Stomach (tissue), 8 donors: ENCODE measurements at regions not wholly inside any gene's neighbourhood (a gene's known extent, or its start where the extent isn't known, plus 50 kb on each side); places are given as distances from the start of the nearest gene placed in this dataset.
A peak's percentile ranks its signal among the peaks of the same experiment; 100 is the strongest.

Experiments used
- DNase-seq, 2 donors: peaks; one replicate each; pipeline versions ENCODE4 v3.0.0 to v3.0.0-alpha.2; 2013 to 2019
- H3K27ac ChIP-seq, 5 donors: fragments of 200-600 bp in 4 of 5; sonication (generic) in 4 of 5; one replicate each; pipeline ENCODE4 v1.5.1; 2013 to 2019; ENCODE audit warnings: mild to moderate bottlenecking in 1 of 5, moderate library complexity in 1 of 5
- H3K27me3 ChIP-seq, 3 donors: fragments of 200-600 bp; sonication (generic); one replicate each; pipeline ENCODE4 v1.5.1; 2017 to 2019; ENCODE audit warnings: mixed run types in 1 of 3
- H3K36me3 ChIP-seq, 4 donors: fragments of 200-600 bp; sonication (generic); 1 replicate in 3 of 4; 2 replicates in 1 of 4; pipeline ENCODE4 v1.5.1; 2016 to 2019
- H3K4me1 ChIP-seq, 4 donors: fragments of 200-600 bp; sonication (generic); one replicate each; pipeline ENCODE4 v1.5.1; 2016 to 2019
- H3K4me3 ChIP-seq, 4 donors: fragments of 200-600 bp; sonication (generic) in 3 of 4; one replicate each; pipeline ENCODE4 v1.5.1; 2016 to 2019; ENCODE audit warnings: mild to moderate bottlenecking in 1 of 4
- H3K9me3 ChIP-seq, 4 donors: fragments of 200-600 bp; sonication (generic); one replicate each; pipeline ENCODE4 v1.5.1; 2016 to 2019
- EP300 ChIP-seq: sonication (generic); formaldehyde crosslinking; IDR thresholded peaks from one replicate; pipeline ENCODE4 v1.6.1; 2017; ENCODE audit warnings: antibody characterized with exemption
- POLR2A ChIP-seq, 4 donors: fragments of 450-650 bp; IDR thresholded peaks; one replicate each; pipeline ENCODE4 v1.6.1; 2016; ENCODE audit warnings: antibody characterized with exemption in 4 of 4, control low read depth in 2 of 4, mild to moderate bottlenecking in 1 of 4, moderate library complexity in 1 of 4
- POLR2AphosphoS5 ChIP-seq, 3 donors: sonication (generic); formaldehyde crosslinking; IDR thresholded peaks; one replicate each; pipeline ENCODE4 v1.6.1; 2016; ENCODE audit warnings: antibody characterized with exemption in 3 of 3
- WGBS, 5 donors: extraction: QIAGEN DNeasy Blood & Tissue Kit in 3 of 5; methylation state at CpG; one replicate each; pipeline versions ENCODE4 v1.1.5 to v1.1.7; 2013 to 2018; 5-methylcytosine and 5-hydroxymethylcytosine counted together
- intact Hi-C: fragments of 100-400 bp; cut with DNase I; formaldehyde crosslinking; loops from one replicate; pipeline ENCODE4 v1.15.1; 2023; ENCODE audit warnings: low total_unique reads
- TF ChIP-seq, protein P1 (sequence below), 7 experiments: fragments of 450-650 bp in 4 of 7; fragments of 200-600 bp in 3 of 7; sonication (generic) in 3 of 7; IDR thresholded peaks; one replicate each; pipeline ENCODE4 v1.5.1; 2016 to 2019; ENCODE audit warnings: antibody characterized with exemption in 7 of 7, control low read depth in 2 of 7, mild to moderate bottlenecking in 1 of 7
- donor health status: healthy with polysubstance abuse.
- donor health status: Bipolar disorder and iron deficiency.
- donor health status: healthy.

DNA sequence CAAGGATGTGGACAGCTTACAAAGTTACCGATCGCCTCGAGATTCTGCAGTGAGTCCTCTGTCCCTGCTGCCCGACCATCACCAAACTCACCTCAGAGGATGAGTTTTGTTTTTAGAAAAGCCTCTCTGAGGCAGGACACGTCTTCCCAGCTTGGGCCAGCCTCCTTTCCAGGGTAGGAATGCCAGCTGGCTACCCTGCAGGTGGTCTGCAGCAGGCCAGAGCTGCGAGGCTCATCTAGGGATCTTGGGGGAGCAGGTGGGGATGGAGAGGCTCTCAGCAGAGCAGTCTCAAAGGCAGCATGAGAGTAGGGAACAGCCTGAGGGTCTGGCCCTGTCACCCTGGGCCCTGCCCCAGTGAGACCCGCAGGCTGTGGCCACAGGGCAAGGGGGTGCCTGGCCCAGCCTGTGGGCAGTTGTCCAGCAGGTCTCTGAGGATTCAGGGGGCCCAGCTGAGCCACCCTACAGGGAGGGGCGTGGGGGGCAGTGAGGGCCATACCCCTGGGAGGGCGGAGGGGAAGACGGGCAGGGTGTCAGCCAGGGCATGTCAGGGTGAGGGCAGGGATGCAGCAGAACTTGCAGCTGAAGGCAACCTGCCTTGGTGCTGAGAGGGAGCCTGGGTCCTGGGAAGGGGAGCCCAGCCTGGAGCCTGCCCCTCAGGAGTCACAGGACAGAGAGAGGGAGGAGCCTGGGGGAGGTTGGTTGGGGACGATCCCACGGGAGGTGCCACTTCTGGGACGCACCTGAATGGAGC lies 57.3 kb upstream of the TPM4 start:
- Histone ChIP-seq H3K4me1 (no peaks in the 10 kb centered on the region), H3K27ac (no peak overlapping the region), H3K9me3 (no peaks in the 10 kb centered on the region), H3K27me3 (no peaks in the 10 kb centered on the region), H3K4me3 (no peak overlapping the region), H3K36me3 (no peaks in the 10 kb centered on the region)
- 56 to 73% (median 69%) methylated on average over 9 to 13 of the region's 13 CpGs for WGBS, 5 donors
- intact Hi-C loops, result no loop called here
- peak in 1 of 2 donors; percentile 14 for DNase-seq
- TF ChIP-seq POLR2A (IDR thresholded peaks at IDR 0.05), result no peak
- TF ChIP-seq POLR2AphosphoS5 (IDR thresholded peaks at IDR 0.05), result no peak
- TF ChIP-seq, protein P1, sequence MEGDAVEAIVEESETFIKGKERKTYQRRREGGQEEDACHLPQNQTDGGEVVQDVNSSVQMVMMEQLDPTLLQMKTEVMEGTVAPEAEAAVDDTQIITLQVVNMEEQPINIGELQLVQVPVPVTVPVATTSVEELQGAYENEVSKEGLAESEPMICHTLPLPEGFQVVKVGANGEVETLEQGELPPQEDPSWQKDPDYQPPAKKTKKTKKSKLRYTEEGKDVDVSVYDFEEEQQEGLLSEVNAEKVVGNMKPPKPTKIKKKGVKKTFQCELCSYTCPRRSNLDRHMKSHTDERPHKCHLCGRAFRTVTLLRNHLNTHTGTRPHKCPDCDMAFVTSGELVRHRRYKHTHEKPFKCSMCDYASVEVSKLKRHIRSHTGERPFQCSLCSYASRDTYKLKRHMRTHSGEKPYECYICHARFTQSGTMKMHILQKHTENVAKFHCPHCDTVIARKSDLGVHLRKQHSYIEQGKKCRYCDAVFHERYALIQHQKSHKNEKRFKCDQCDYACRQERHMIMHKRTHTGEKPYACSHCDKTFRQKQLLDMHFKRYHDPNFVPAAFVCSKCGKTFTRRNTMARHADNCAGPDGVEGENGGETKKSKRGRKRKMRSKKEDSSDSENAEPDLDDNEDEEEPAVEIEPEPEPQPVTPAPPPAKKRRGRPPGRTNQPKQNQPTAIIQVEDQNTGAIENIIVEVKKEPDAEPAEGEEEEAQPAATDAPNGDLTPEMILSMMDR (IDR thresholded peaks at IDR 0.05), result no peak
- no peak for TF ChIP-seq EP300

- DNase-seq, result no peak
- Histone ChIP-seq H3K9me3 (no peaks in the 10 kb centered on the region), H3K27ac (no peak overlapping the region), H3K27me3 (no peaks in the 10 kb centered on the region), H3K4me1 (no peaks in the 10 kb centered on the region), H3K36me3 (no peaks in the 10 kb centered on the region), H3K4me3 (no peak overlapping the region)
- TF ChIP-seq, protein P1 (IDR thresholded peaks at IDR 0.05), result no peak
- TF ChIP-seq POLR2AphosphoS5 (IDR thresholded peaks at IDR 0.05), result no peak
- TF ChIP-seq EP300, result no peak
- TF ChIP-seq POLR2A (IDR thresholded peaks at IDR 0.05), result no peak
- intact Hi-C loops, result no loop called here
- WGBS, 5 donors, result 66 to 83% (median 74%) methylated on average over 12 to 24 of the region's 24 CpGs
These were observed 56.4 kb upstream of the TPM4 start for GRCh38 chr19:16019691-16020448.

DNA sequence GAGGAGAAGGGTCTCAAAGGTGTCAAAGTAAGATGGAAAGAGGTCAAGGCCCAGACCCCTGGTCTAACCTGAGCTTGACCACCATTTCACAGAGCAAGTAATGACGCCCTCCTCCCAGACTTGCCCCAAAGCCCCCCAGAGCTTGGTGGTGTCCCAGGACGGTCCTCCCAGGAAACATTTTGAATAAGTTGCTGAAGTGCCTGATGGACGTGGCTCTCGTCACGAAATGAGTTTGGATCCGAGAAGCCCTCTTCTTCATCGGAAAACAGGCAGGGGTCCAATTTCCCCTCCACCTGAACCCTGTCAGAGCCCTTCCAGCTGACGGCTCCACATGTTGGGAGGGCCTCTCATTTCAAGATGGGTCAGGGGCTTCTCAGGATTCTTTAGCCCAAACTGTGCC lies 54.5 kb upstream of the TPM4 start:
- no peak for DNase-seq
- Histone ChIP-seq H3K27me3 (no peaks in the 10 kb centered on the region), H3K4me3 (no peak overlapping the region), H3K36me3 (no peaks in the 10 kb centered on the region), H3K27ac (no peak overlapping the region), H3K4me1 (no peaks in the 10 kb centered on the region), H3K9me3 (no peaks in the 10 kb centered on the region)
- intact Hi-C loops, result no loop called here
- TF ChIP-seq EP300 (no peak), POLR2A (IDR thresholded peaks at IDR 0.05) (no peak), POLR2AphosphoS5 (IDR thresholded peaks at IDR 0.05) (no peak)
- TF ChIP-seq, protein P1 (IDR thresholded peaks at IDR 0.05), result no peak
- 74 to 89% (median 82%) methylated on average over 7 to 8 of the region's 8 CpGs for WGBS, 5 donors

DNA sequence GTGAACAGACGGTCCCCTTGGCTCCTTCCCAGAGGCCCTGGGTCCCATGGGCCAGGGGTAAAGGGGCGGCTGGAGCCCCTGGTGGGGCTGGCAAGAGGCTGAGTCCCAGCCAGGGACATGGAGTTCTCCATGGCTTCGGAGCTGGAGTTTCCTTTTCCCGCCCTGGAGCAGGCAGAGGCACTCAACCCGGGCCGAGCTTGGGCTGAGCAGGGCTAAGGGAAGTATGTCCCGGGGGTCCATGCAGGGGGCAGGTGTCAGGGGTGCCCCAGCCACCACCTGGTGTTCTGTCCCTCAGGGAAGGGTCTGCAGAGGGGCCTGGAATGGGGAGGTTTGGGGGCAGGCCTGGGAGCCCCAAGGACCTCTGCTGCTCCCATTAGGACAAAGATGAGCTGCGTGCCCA lies 54.0 kb upstream of the TPM4 start:
- H3K4me3 ChIP-seq, result no peak overlapping the region
- no peaks in the 10 kb centered on the region for H3K4me1 ChIP-seq
- no peak overlapping the region for H3K27ac ChIP-seq
- intact Hi-C loops, result no loop called here
- 53 to 61% (median 57%) methylated on average over 2 to 8 of the region's 8 CpGs for WGBS, 5 donors
- H3K27me3 ChIP-seq, result no peaks in the 10 kb centered on the region
- DNase-seq, result no peak
- no peaks in the 10 kb centered on the region for H3K36me3 ChIP-seq
- no peaks in the 10 kb centered on the region for H3K9me3 ChIP-seq
- TF ChIP-seq, protein P1 (IDR thresholded peaks at IDR 0.05), result no peak
- TF ChIP-seq POLR2AphosphoS5 (IDR thresholded peaks at IDR 0.05) (no peak), EP300 (no peak)
